ENCODE measurements at regions not wholly inside any gene's neighbourhood (a gene's known extent, or its start where the extent isn't known, plus 50 kb on each side); places are given as distances from the start of the nearest gene placed in this dataset.

DNA sequence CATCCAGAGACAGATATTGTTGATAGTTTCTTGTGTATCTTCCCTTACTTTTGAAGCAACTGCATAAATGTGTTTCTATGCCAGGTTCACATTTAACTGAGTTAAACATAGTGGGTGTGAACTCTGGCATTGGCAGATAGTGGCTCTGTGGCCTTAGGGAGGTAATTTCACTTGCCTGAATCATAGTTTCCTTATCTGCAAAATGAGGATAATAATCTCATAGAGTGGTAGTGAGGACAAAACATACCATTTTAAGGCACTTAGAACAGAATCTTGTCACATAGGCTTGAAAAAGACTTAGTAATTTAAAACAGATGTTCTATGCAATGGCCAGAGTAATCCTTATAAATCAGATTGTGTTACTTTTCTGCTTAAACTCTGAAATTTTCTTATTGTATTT, 56.4 kb upstream of the SYN3 start:
- Histone ChIP-seq H3K27ac (ENCODE audit: insufficient read depth, low read depth, low read length) (no peak overlapping the region), H2AFZ (ENCODE audit: low read depth, low read length) (no peak overlapping the region), H3K4me2 (ENCODE audit: insufficient read depth, low read length) (no peak overlapping the region), H3K9ac (replicated peaks; ENCODE audit: extremely low read depth, insufficient read depth, low read length) (no peak overlapping the region), H3K4me3 (replicated peaks in 1 of 3; ENCODE audit: insufficient read depth in 1 of 3, low read depth in 1 of 3, low read length in 3 of 3) (no peak overlapping the region), H3K36me3 (ENCODE audit: control insufficient read depth in 2 of 2, extremely low read depth in 1 of 2, insufficient read depth in 2 of 2, low read length in 2 of 2) (no peaks in the 10 kb centered on the region), H4K20me1 (replicated peaks; ENCODE audit: control insufficient read depth, extremely low read depth, insufficient read depth, low read length) (no peaks in the 10 kb centered on the region), H3K9me3 (replicated peaks; ENCODE audit: control insufficient read depth, insufficient read depth, low read length) (peaks cover 1% of the 10 kb centered on the region), H3K9me1 (replicated peaks; ENCODE audit: control insufficient read depth, extremely low read depth, insufficient read depth, low read length) (no peaks in the 10 kb centered on the region), H3K27me3 (ENCODE audit: control insufficient read depth in 2 of 2, insufficient read depth in 2 of 2, low read length in 2 of 2) (no peaks in the 10 kb centered on the region), H3K4me1 (ENCODE audit: control insufficient read depth, extremely low read depth, insufficient read depth, low read length) (no peaks in the 10 kb centered on the region), H3K79me2 (ENCODE audit: control insufficient read depth, insufficient read depth, low read length) (no peaks in the 10 kb centered on the region)
- POLR2A ChIA-PET, result no interaction called here
- CTCF ChIA-PET, result no interaction called here
- no TSS peak for BruUV-seq (replicated peaks)
- FAIRE-seq, result no peak
- intact Hi-C loops (cut with micrococcal nuclease) (no loop called here), dilution Hi-C loops (cut with MboI; ENCODE audit: extremely low pct_ligation_motif_present, low sequenced_read_pairs) (no loop called here)
- no peak for TF ChIP-seq GATA2 (IDR thresholded peaks at IDR 0.05; ENCODE audit: insufficient read depth, insufficient read length, low read depth, low read length)
- TF ChIP-seq JUN (IDR thresholded peaks at IDR 0.05; ENCODE audit: borderline replicate concordance, insufficient read depth, insufficient read length, low read depth), result no peak
- TF ChIP-seq, protein P1, sequence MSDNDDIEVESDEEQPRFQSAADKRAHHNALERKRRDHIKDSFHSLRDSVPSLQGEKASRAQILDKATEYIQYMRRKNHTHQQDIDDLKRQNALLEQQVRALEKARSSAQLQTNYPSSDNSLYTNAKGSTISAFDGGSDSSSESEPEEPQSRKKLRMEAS (IDR thresholded peaks at IDR 0.05; ENCODE audit: insufficient read depth, insufficient read length), result no peak
- no peak for TF ChIP-seq FOS (IDR thresholded peaks at IDR 0.05; ENCODE audit: borderline replicate concordance, insufficient read depth, low read length)
- TF ChIP-seq, protein P2, sequence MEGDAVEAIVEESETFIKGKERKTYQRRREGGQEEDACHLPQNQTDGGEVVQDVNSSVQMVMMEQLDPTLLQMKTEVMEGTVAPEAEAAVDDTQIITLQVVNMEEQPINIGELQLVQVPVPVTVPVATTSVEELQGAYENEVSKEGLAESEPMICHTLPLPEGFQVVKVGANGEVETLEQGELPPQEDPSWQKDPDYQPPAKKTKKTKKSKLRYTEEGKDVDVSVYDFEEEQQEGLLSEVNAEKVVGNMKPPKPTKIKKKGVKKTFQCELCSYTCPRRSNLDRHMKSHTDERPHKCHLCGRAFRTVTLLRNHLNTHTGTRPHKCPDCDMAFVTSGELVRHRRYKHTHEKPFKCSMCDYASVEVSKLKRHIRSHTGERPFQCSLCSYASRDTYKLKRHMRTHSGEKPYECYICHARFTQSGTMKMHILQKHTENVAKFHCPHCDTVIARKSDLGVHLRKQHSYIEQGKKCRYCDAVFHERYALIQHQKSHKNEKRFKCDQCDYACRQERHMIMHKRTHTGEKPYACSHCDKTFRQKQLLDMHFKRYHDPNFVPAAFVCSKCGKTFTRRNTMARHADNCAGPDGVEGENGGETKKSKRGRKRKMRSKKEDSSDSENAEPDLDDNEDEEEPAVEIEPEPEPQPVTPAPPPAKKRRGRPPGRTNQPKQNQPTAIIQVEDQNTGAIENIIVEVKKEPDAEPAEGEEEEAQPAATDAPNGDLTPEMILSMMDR (IDR thresholded peaks at IDR 0.05; ENCODE audit: extremely low read depth in 1 of 2, insufficient read depth in 1 of 2, low read depth in 1 of 2, low read length in 2 of 2), result no peak
- no peak for DNase-seq (ENCODE audit: low read depth, low spot score)

DNA sequence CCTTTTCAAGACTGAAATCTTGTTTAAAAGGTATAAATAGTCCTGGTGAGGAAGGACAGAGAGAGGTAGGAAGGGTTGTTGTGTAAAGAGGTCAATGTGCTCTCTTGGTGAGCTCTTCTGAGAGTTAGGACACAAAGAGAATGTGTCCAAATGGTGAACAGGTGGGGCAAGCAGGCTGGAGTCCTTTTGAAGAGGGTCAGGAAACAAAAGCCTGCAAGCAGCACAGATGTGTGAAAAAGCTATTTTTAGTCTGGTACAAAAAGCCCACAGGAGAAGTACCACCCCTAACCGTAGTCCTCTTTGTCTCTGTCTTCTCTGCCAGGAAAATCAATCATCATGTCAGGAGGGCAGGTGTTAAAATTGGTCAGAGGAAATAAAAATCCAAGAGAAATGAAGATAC, 54.4 kb upstream of the SYN3 start:
- Histone ChIP-seq H3K27ac (ENCODE audit: insufficient read depth, low read depth, low read length) (no peak overlapping the region), H3K4me1 (ENCODE audit: control insufficient read depth, extremely low read depth, insufficient read depth, low read length) (no peaks in the 10 kb centered on the region), H3K9me1 (replicated peaks; ENCODE audit: control insufficient read depth, extremely low read depth, insufficient read depth, low read length) (no peaks in the 10 kb centered on the region), H4K20me1 (replicated peaks; ENCODE audit: control insufficient read depth, extremely low read depth, insufficient read depth, low read length) (no peaks in the 10 kb centered on the region), H3K36me3 (ENCODE audit: control insufficient read depth in 2 of 2, extremely low read depth in 1 of 2, insufficient read depth in 2 of 2, low read length in 2 of 2) (no peaks in the 10 kb centered on the region), H3K9ac (replicated peaks; ENCODE audit: extremely low read depth, insufficient read depth, low read length) (no peak overlapping the region), H2AFZ (ENCODE audit: low read depth, low read length) (no peak overlapping the region), H3K79me2 (ENCODE audit: control insufficient read depth, insufficient read depth, low read length) (no peaks in the 10 kb centered on the region), H3K27me3 (ENCODE audit: control insufficient read depth in 2 of 2, insufficient read depth in 2 of 2, low read length in 2 of 2) (no peaks in the 10 kb centered on the region), H3K4me2 (ENCODE audit: insufficient read depth, low read length) (no peak overlapping the region), H3K4me3 (replicated peaks in 1 of 3; ENCODE audit: insufficient read depth in 1 of 3, low read depth in 1 of 3, low read length in 3 of 3) (no peak overlapping the region), H3K9me3 (replicated peaks; ENCODE audit: control insufficient read depth, insufficient read depth, low read length) (peaks cover 1% of the 10 kb centered on the region)
- FAIRE-seq, result no peak
- no peak for DNase-seq (ENCODE audit: low read depth, low spot score)
- ChIA-PET CTCF (no interaction called here), POLR2A (no interaction called here)
- intact Hi-C loops (cut with micrococcal nuclease), result no loop called here
- TF ChIP-seq EZH2 (IDR thresholded peaks at IDR 0.05; ENCODE audit: borderline replicate concordance, low read depth, low read length, severe bottlenecking) (no peak), POLR2A (IDR thresholded peaks at IDR 0.05; ENCODE audit: low read depth, low read length) (no peak), FOS (IDR thresholded peaks at IDR 0.05; ENCODE audit: borderline replicate concordance, insufficient read depth, low read length) (no peak), MYC (IDR thresholded peaks at IDR 0.05; ENCODE audit: low read depth, low read length) (no peak), JUN (IDR thresholded peaks at IDR 0.05; ENCODE audit: borderline replicate concordance, insufficient read depth, insufficient read length, low read depth) (no peak), POLR2AphosphoS5 (IDR thresholded peaks at IDR 0.05; ENCODE audit: insufficient read depth, low read depth, low read length) (no peak), GATA2 (IDR thresholded peaks at IDR 0.05; ENCODE audit: insufficient read depth, insufficient read length, low read depth, low read length) (no peak)
- TF ChIP-seq, protein P2 (IDR thresholded peaks at IDR 0.05; ENCODE audit: extremely low read depth in 1 of 2, insufficient read depth in 1 of 2, low read depth in 1 of 2, low read length in 2 of 2), result no peak
- TF ChIP-seq, protein P1 (IDR thresholded peaks at IDR 0.05; ENCODE audit: insufficient read depth, insufficient read length), result no peak
- BruUV-seq (replicated peaks), result no TSS peak
- dilution Hi-C loops (cut with MboI; ENCODE audit: extremely low pct_ligation_motif_present, low sequenced_read_pairs), result no loop called here

All from endothelial cell of umbilical vein (primary cell).